ENCODE measurements at regions not wholly inside any gene's neighbourhood (a gene's known extent, or its start where the extent isn't known, plus 50 kb on each side); places are given as distances from the start of the nearest gene placed in this dataset.

GRCh38 chr7:81370822-81371221 lies 399.0 kb downstream of the HGF start (continued):
- TF ChIP-seq RERE (CRISPR knock-in tag; IDR thresholded peaks at IDR 0.05; ENCODE audit: low read depth) (no peak), KDM2A (CRISPR knock-in tag; IDR thresholded peaks at IDR 0.05; ENCODE audit: borderline replicate concordance, low read depth) (no peak), ZNF3 (CRISPR knock-in tag; IDR thresholded peaks at IDR 0.05) (no peak), KAT2B (IDR thresholded peaks at IDR 0.05; ENCODE audit: borderline replicate concordance, low read depth, low read length) (no peak), MTF2 (CRISPR knock-in tag; IDR thresholded peaks at IDR 0.05; ENCODE audit: borderline replicate concordance) (no peak), ZFX (CRISPR knock-in tag; IDR thresholded peaks at IDR 0.05; ENCODE audit: low read depth) (no peak), NCOR1 (IDR thresholded peaks at IDR 0.05; ENCODE audit: borderline replicate concordance, low read length) (no peak), MZF1 (CRISPR knock-in tag; IDR thresholded peaks at IDR 0.05; ENCODE audit: borderline replicate concordance) (no peak)

- no peak overlapping the region for H2AFZ ChIP-seq (ENCODE audit: low read length)
- H3K4me1 ChIP-seq (ENCODE audit: insufficient read depth, low read length): no peaks in the 10 kb centered on the region
- H3K9ac ChIP-seq (ENCODE audit: insufficient read depth, low read depth, low read length): no peak overlapping the region
- in situ Hi-C loops (cut with HindIII; ENCODE audit: extremely low pct_ligation_motif_present, low pct_unique_long_range_greater_than_20kb) (no loop called here), intact Hi-C loops (cut with micrococcal nuclease; ENCODE audit: unreplicated experiment) (no loop called here)
- no TSS peak for BruUV-seq (replicated peaks)
- WGBS (ENCODE audit: low lambda C conversion rate): 53% methylated on average over 3 of the region's 3 CpGs
- POLR2A ChIA-PET: no interaction called here
- no peak overlapping the region for H3K27ac ChIP-seq (ENCODE audit: extremely low read length, insufficient read depth, low read length)
- H3K79me2 ChIP-seq (ENCODE audit: insufficient read depth, low read length): no peaks in the 10 kb centered on the region
- DNase-seq (ENCODE audit: low spot score) (no peak), FAIRE-seq (no peak), ATAC-seq (no peak)
- H3K27me3 ChIP-seq (ENCODE audit: control insufficient read depth in 1 of 2, insufficient read depth in 2 of 2, low read length in 2 of 2): no peaks in the 10 kb centered on the region
- H3K9me3 ChIP-seq (ENCODE audit: low read length): no peaks in the 10 kb centered on the region
- H3K4me2 ChIP-seq (ENCODE audit: low read depth, low read length): no peak overlapping the region
- H3K36me3 ChIP-seq (replicated peaks in 1 of 2; ENCODE audit: control insufficient read depth in 1 of 2, insufficient read depth in 2 of 2, low read length in 2 of 2): no peaks in the 10 kb centered on the region
- CTCF ChIA-PET (ENCODE audit: low intra/inter-chr PET ratio, low total read pairs): no interaction called here
- no peak overlapping the region for H3K4me3 ChIP-seq (replicated peaks in 1 of 3; ENCODE audit: insufficient read depth in 1 of 3, low read depth in 2 of 3, low read length in 3 of 3)
- no peaks in the 10 kb centered on the region for H4K20me1 ChIP-seq (ENCODE audit: insufficient read depth, low read length)
- TF ChIP-seq ZNF646 (CRISPR knock-in tag; IDR thresholded peaks at IDR 0.05): no peak
- no peak for TF ChIP-seq NFYC (CRISPR knock-in tag; IDR thresholded peaks at IDR 0.05)
- TF ChIP-seq ZFP82 (CRISPR knock-in tag; IDR thresholded peaks at IDR 0.05; ENCODE audit: borderline replicate concordance): no peak
- TF ChIP-seq CEBPB (IDR thresholded peaks at IDR 0.05; ENCODE audit: borderline replicate concordance, low read depth, low read length): peak; percentile 80
- TF ChIP-seq TAF1 (CRISPR knock-in tag; IDR thresholded peaks at IDR 0.05): no peak
Observed at GRCh38 chr7:81367326-81367931, 402.4 kb downstream of the HGF start.

Data from HepG2 (cell line).